Endodermal cell (in vitro differentiated cells): ENCODE measurements at regions not wholly inside any gene's neighbourhood (a gene's known extent, or its start where the extent isn't known, plus 50 kb on each side); places are given as distances from the start of the nearest gene placed in this dataset.
"Not testable (repeated sequence)": the region's sequence is repeated elsewhere in the genome, so short reads cannot be mapped to it uniquely, and the experiment has no call there.

Experiments
- DNase-seq: peaks from one replicate; pipeline ENCODE4 v3.0.0-alpha.2; 2017
- H3K27ac ChIP-seq: 2 replicates; pipeline ENCODE4 v1.5.1; 2013; ENCODE audit warnings: mild to moderate bottlenecking, low read depth, low read length, moderate library complexity
- H3K27me3 ChIP-seq: 2 replicates; pipeline ENCODE4 v1.6.1; 2013; ENCODE audit warnings: mild to moderate bottlenecking, low read length, moderate library complexity; ENCODE audit not compliant: insufficient read depth, control insufficient read depth, poor library complexity, severe bottlenecking
- H3K36me3 ChIP-seq: 2 replicates; pipeline ENCODE4 v1.7.0; 2013; ENCODE audit warnings: mild to moderate bottlenecking, low read length, moderate library complexity; ENCODE audit not compliant: control insufficient read depth, insufficient read depth
- H3K4me1 ChIP-seq: one replicate; pipeline ENCODE4 v1.7.0; 2013; ENCODE audit warnings: low read length; ENCODE audit not compliant: control insufficient read depth, insufficient read depth
- H3K4me3 ChIP-seq: 2 replicates; pipeline ENCODE4 v1.5.1; 2013; ENCODE audit warnings: mild to moderate bottlenecking, low read length, moderate library complexity
- H3K9ac ChIP-seq: 2 replicates; pipeline ENCODE4 v1.6.1; 2013; ENCODE audit warnings: mild to moderate bottlenecking, low read length, moderate library complexity; ENCODE audit not compliant: poor library complexity, severe bottlenecking; ENCODE audit errors: extremely low read depth
- H3K9me3 ChIP-seq: 2 replicates; pipeline ENCODE4 v1.6.1; 2013; ENCODE audit warnings: mild to moderate bottlenecking, low read length, moderate library complexity; ENCODE audit not compliant: control insufficient read depth
- H3K27ac Mint-ChIP-seq: 2 replicates; pipeline ENCODE4 v1.8.0; 2020; ENCODE audit warnings: mixed read lengths
- H3K27me3 Mint-ChIP-seq: 2 replicates; pipeline ENCODE4 v1.8.0; 2021; ENCODE audit warnings: mild to moderate bottlenecking, mixed read lengths; ENCODE audit not compliant: insufficient read depth
- H3K36me3 Mint-ChIP-seq: 2 replicates; pipeline ENCODE4 v1.8.0; 2020; ENCODE audit warnings: low read depth, mixed read lengths
- H3K4me1 Mint-ChIP-seq: 2 replicates; pipeline ENCODE4 v1.8.0; 2020; ENCODE audit warnings: mixed read lengths
- H3K4me3 Mint-ChIP-seq: 2 replicates; pipeline ENCODE4 v1.8.0; 2020; ENCODE audit warnings: mild to moderate bottlenecking, moderate library complexity, mixed read lengths
- H3K9me3 Mint-ChIP-seq: 2 replicates; pipeline ENCODE4 v1.8.0; 2020; ENCODE audit warnings: mild to moderate bottlenecking, mixed read lengths
- WGBS, 2 experiments: methylation state at CpG; one replicate each; pipeline versions ENCODE4 v1.1.5 to v1.1.7; 2013; ENCODE audit warnings: missing lambda C conversion rate in 2 of 2, mixed read lengths in 1 of 2; ENCODE audit not compliant: insufficient coverage in 1 of 2, insufficient read length in 1 of 2; 5-methylcytosine and 5-hydroxymethylcytosine counted together
- TF ChIP-seq, protein P1 (sequence below): fragments of 200-600 bp; sonication (generic); conservative IDR thresholded peaks from 2 replicates; pipeline ENCODE4 v1.5.0; 2021; ENCODE audit warnings: antibody characterized with exemption, mild to moderate bottlenecking

GRCh38 chr5:102589661-102590060, 90.9 kb upstream of the SLCO6A1 start:
- TF ChIP-seq, protein P1, sequence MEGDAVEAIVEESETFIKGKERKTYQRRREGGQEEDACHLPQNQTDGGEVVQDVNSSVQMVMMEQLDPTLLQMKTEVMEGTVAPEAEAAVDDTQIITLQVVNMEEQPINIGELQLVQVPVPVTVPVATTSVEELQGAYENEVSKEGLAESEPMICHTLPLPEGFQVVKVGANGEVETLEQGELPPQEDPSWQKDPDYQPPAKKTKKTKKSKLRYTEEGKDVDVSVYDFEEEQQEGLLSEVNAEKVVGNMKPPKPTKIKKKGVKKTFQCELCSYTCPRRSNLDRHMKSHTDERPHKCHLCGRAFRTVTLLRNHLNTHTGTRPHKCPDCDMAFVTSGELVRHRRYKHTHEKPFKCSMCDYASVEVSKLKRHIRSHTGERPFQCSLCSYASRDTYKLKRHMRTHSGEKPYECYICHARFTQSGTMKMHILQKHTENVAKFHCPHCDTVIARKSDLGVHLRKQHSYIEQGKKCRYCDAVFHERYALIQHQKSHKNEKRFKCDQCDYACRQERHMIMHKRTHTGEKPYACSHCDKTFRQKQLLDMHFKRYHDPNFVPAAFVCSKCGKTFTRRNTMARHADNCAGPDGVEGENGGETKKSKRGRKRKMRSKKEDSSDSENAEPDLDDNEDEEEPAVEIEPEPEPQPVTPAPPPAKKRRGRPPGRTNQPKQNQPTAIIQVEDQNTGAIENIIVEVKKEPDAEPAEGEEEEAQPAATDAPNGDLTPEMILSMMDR, result no peak
- no peak overlapping the region for H3K9ac ChIP-seq
- no peaks in the 10 kb centered on the region for H3K27me3 ChIP-seq
- no peak overlapping the region for H3K4me3 ChIP-seq
- no peaks in the 10 kb centered on the region for H3K4me1 ChIP-seq
- peaks cover 6% of the 10 kb centered on the region for H3K9me3 ChIP-seq
- Mint-ChIP-seq H3K27me3 (no peaks in the 10 kb centered on the region), H3K4me1 (peaks cover 3% of the 10 kb centered on the region), H3K9me3 (peaks cover 19% of the 10 kb centered on the region), H3K4me3 (no peak overlapping the region), H3K36me3 (peaks cover 11% of the 10 kb centered on the region), H3K27ac (no peak overlapping the region)
- no peak for DNase-seq
- 74% methylated on average over 2 of the region's 2 CpGs; no CpG with 5 or more reads in 1 of the 2 experiments for WGBS, 2 experiments
- no peaks in the 10 kb centered on the region for H3K36me3 ChIP-seq
- H3K27ac ChIP-seq, result no peak overlapping the region

GRCh38 chr5:102590467-102590866, 91.7 kb upstream of the SLCO6A1 start:
- no peak overlapping the region for H3K27ac Mint-ChIP-seq
- H3K36me3 Mint-ChIP-seq, result peaks cover 11% of the 10 kb centered on the region
- H3K9me3 ChIP-seq, result peaks cover 6% of the 10 kb centered on the region
- WGBS, 2 experiments, result 88 to 100% methylated on average over 1 to 2 of the region's 3 CpGs
- TF ChIP-seq, protein P1, result no peak
- H3K36me3 ChIP-seq, result no peaks in the 10 kb centered on the region
- no peak for DNase-seq
- H3K4me3 ChIP-seq, result no peak overlapping the region
- no peak overlapping the region for H3K27ac ChIP-seq
- no peaks in the 10 kb centered on the region for H3K4me1 ChIP-seq
- H3K4me1 Mint-ChIP-seq, result peaks cover 1% of the 10 kb centered on the region
- no peak overlapping the region for H3K4me3 Mint-ChIP-seq
- no peaks in the 10 kb centered on the region for H3K27me3 ChIP-seq
- H3K27me3 Mint-ChIP-seq, result no peaks in the 10 kb centered on the region
- peaks cover 22% of the 10 kb centered on the region for H3K9me3 Mint-ChIP-seq
- H3K9ac ChIP-seq, result no peak overlapping the region

- WGBS, 2 experiments, result 80 to 89% methylated on average over 4 to 5 of the region's 5 CpGs
- Histone ChIP-seq H3K4me3 (no peak overlapping the region), H3K36me3 (no peaks in the 10 kb centered on the region), H3K27ac (no peak overlapping the region), H3K9me3 (peaks cover 6% of the 10 kb centered on the region), H3K27me3 (no peaks in the 10 kb centered on the region), H3K4me1 (no peaks in the 10 kb centered on the region), H3K9ac (no peak overlapping the region)
- Mint-ChIP-seq H3K9me3 (peaks cover 22% of the 10 kb centered on the region), H3K36me3 (peaks cover 11% of the 10 kb centered on the region), H3K27ac (no peak overlapping the region), H3K27me3 (no peaks in the 10 kb centered on the region), H3K4me3 (no peak overlapping the region), H3K4me1 (no peaks in the 10 kb centered on the region)
- DNase-seq, result no peak
- TF ChIP-seq, protein P1, result no peak
Measured at GRCh38 chr5:102591650-102592049, 92.8 kb upstream of the SLCO6A1 start.

GRCh38 chr5:102592586-102592985, 93.8 kb upstream of the SLCO6A1 start:
- not testable (repeated sequence) for H3K4me3 ChIP-seq, H3K4me1 Mint-ChIP-seq, H3K27ac ChIP-seq, H3K4me1 ChIP-seq, H3K9ac ChIP-seq, DNase-seq, H3K27ac Mint-ChIP-seq, H3K27me3 Mint-ChIP-seq, H3K36me3 ChIP-seq, H3K9me3 ChIP-seq, H3K27me3 ChIP-seq, H3K4me3 Mint-ChIP-seq
- H3K9me3 Mint-ChIP-seq, result peaks cover 22% of the 10 kb centered on the region
- peaks cover 11% of the 10 kb centered on the region for H3K36me3 Mint-ChIP-seq
- 92 to 100% methylated on average over 1 to 3 of the region's 3 CpGs for WGBS, 2 experiments
